SU-DHL-6 (cell line): ENCODE measurements at regions not wholly inside any gene's neighbourhood (a gene's known extent, or its start where the extent isn't known, plus 50 kb on each side); places are given as distances from the start of the nearest gene placed in this dataset.
A peak's percentile ranks its signal among the peaks of the same experiment; 100 is the strongest.

Experiments used
- H2AFZ ChIP-seq: fragments of 200-600 bp; sonication (generic); 2 replicates; pipeline ENCODE4 v1.6.1; 2014; ENCODE audit warnings: low read depth, mild to moderate bottlenecking, moderate library complexity, mixed read lengths, antibody characterized with exemption, low read length; ENCODE audit not compliant: severe bottlenecking
- H3F3A ChIP-seq: fragments of 200-600 bp; shearing (Covaris generic); 2 replicates; pipeline ENCODE4 v1.6.0; 2016; ENCODE audit warnings: antibody characterized with exemption, mild to moderate bottlenecking; ENCODE audit not compliant: insufficient read depth
- H3K27ac ChIP-seq: fragments of 200-600 bp; sonication (generic); 2 replicates; pipeline ENCODE4 v1.5.1; 2016; ENCODE audit warnings: low read depth, mild to moderate bottlenecking, low read length, moderate library complexity, mixed read lengths
- H3K27me3 ChIP-seq: fragments of 200-600 bp; sonication (generic), shearing (Covaris generic); 2 replicates; pipeline ENCODE4 v1.6.0; 2014; ENCODE audit warnings: mild to moderate bottlenecking, low read length
- H3K36me3 ChIP-seq: fragments of 200-600 bp; sonication (generic); 2 replicates; pipeline ENCODE4 v1.6.1; 2014; ENCODE audit warnings: mild to moderate bottlenecking, low read length, mixed read lengths
- H3K4me2 ChIP-seq: fragments of 300-600, 200-600 bp; shearing (Covaris generic), sonication (generic); 2 replicates; pipeline ENCODE4 v1.6.0; 2014; ENCODE audit warnings: low read length, low read depth, mild to moderate bottlenecking; ENCODE audit not compliant: poor library complexity, severe bottlenecking
- H3K4me3 ChIP-seq: fragments of 200-600 bp; sonication (generic); 2 replicates; pipeline ENCODE4 v1.5.1; 2014; ENCODE audit warnings: antibody characterized with exemption, low read length, mild to moderate bottlenecking, mixed read lengths; ENCODE audit not compliant: insufficient read depth, poor library complexity, severe bottlenecking
- H3K79me2 ChIP-seq: fragments of 200-600 bp; sonication (generic); 2 replicates; pipeline ENCODE4 v1.6.1; 2014; ENCODE audit warnings: mild to moderate bottlenecking, low read length, moderate library complexity; ENCODE audit not compliant: insufficient read depth
- H3K9ac ChIP-seq: fragments of 200-600 bp; sonication (generic); 2 replicates; pipeline ENCODE4 v1.7.0; 2014; ENCODE audit warnings: mild to moderate bottlenecking, low read length
- H3K9me2 ChIP-seq: fragments of 200-600 bp; sonication (generic); replicated peaks from 2 replicates; pipeline ENCODE4 v1.6.1; 2014; ENCODE audit warnings: low read length; ENCODE audit not compliant: insufficient read depth
- H3K9me3 ChIP-seq: fragments of 200-600 bp; sonication (generic); 2 replicates; pipeline ENCODE4 v1.6.1; 2014; ENCODE audit warnings: low read length, mixed read lengths; ENCODE audit not compliant: insufficient read depth
- H4K20me1 ChIP-seq: fragments of 200-600 bp; sonication (generic); 2 replicates; pipeline ENCODE4 v1.6.1; 2014; ENCODE audit warnings: low read depth, mild to moderate bottlenecking, antibody characterized with exemption, low read length, moderate library complexity, mixed read lengths
- EZH2phosphoT487 ChIP-seq: fragments of 200-600 bp; sonication (generic), shearing (Covaris generic); conservative IDR thresholded peaks from 2 replicates; pipeline ENCODE4 v1.6.1; 2018; ENCODE audit warnings: mild to moderate bottlenecking, antibody characterized with exemption, low read length, moderate library complexity, mixed read lengths
- TF ChIP-seq, protein P1 (sequence below): fragments of 200-600 bp; sonication (generic); IDR thresholded peaks from one replicate; pipeline ENCODE4 v1.5.1; 2017; ENCODE audit warnings: antibody characterized with exemption, mild to moderate bottlenecking, low read length, moderate library complexity; ENCODE audit not compliant: insufficient read depth, poor library complexity, severe bottlenecking

DNA sequence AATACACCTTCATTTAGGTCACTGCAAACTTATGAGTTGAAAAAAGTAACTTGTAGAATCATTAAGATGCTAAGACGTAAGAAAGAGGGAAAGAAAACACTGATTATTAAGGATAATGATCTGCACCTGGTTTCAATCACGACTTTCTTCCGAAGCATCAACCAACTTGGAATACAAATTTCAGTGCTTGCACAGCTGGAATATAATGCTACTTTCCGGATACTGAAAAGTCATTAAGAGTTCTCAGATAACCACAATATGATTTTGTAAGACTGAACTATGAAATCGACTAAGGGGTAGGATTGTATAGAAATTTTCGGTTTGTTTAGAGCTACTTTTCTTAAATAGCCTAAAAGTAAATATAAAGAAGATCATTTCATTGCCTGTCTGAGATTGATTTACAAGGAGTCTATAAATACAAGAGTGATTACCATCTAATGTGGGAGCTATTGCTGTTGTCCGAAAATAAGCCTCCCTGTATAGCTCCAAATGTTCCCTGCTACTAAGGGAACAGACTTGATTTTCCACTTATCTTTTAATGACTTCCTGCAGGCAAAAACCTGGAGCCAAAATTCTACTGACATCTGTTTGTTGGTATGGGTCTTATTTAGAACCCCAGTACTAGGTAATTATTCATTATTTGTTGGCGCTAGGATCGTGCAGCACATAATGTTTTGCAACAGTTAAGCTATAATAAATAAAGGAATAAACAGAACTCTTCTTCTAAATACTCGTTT is 673.3 kb downstream of the KCNT2 start:
- H3F3A ChIP-seq: no peaks in the 10 kb centered on the region
- H2AFZ ChIP-seq: peak overlapping the region; percentile 29
- no peak overlapping the region for H3K27ac ChIP-seq
- no peak overlapping the region for H3K4me2 ChIP-seq
- TF ChIP-seq, protein P1, sequence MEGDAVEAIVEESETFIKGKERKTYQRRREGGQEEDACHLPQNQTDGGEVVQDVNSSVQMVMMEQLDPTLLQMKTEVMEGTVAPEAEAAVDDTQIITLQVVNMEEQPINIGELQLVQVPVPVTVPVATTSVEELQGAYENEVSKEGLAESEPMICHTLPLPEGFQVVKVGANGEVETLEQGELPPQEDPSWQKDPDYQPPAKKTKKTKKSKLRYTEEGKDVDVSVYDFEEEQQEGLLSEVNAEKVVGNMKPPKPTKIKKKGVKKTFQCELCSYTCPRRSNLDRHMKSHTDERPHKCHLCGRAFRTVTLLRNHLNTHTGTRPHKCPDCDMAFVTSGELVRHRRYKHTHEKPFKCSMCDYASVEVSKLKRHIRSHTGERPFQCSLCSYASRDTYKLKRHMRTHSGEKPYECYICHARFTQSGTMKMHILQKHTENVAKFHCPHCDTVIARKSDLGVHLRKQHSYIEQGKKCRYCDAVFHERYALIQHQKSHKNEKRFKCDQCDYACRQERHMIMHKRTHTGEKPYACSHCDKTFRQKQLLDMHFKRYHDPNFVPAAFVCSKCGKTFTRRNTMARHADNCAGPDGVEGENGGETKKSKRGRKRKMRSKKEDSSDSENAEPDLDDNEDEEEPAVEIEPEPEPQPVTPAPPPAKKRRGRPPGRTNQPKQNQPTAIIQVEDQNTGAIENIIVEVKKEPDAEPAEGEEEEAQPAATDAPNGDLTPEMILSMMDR: no peak
- TF ChIP-seq EZH2phosphoT487: no peak
- no peaks in the 10 kb centered on the region for H3K36me3 ChIP-seq
- H3K9me2 ChIP-seq: no peaks in the 10 kb centered on the region
- H4K20me1 ChIP-seq: no peaks in the 10 kb centered on the region
- no peaks in the 10 kb centered on the region for H3K27me3 ChIP-seq
- H3K79me2 ChIP-seq: no peaks in the 10 kb centered on the region
- no peak overlapping the region for H3K4me3 ChIP-seq
- no peak overlapping the region for H3K9ac ChIP-seq
- no peaks in the 10 kb centered on the region for H3K9me3 ChIP-seq

DNA sequence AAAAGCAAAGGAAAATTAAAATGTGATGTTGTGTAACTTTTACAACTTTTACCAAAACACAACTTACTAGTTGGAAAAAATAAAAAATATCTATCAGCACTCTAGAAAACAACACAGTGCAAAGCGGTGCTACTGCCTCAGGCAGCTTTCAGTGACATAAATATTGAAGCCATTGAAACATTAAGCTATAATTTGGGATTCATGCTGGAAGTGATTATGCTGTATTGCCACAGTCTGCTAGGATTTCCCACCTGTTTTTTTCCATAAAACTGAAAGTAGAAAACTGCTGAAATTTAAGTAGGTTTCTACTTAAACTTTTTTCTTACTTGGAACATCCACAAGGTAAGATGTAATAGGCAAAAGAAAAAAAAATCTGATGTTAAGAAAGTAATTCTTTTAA is 674.4 kb downstream of the KCNT2 start:
- H2AFZ ChIP-seq: no peak overlapping the region
- TF ChIP-seq, protein P1: no peak
- TF ChIP-seq EZH2phosphoT487: no peak
- no peaks in the 10 kb centered on the region for H3K79me2 ChIP-seq
- no peaks in the 10 kb centered on the region for H3K9me2 ChIP-seq
- H3K9ac ChIP-seq: no peak overlapping the region
- H3K27ac ChIP-seq: no peak overlapping the region
- H4K20me1 ChIP-seq: no peaks in the 10 kb centered on the region
- H3K4me2 ChIP-seq: no peak overlapping the region
- H3K36me3 ChIP-seq: no peaks in the 10 kb centered on the region
- no peaks in the 10 kb centered on the region for H3K9me3 ChIP-seq
- H3K4me3 ChIP-seq: no peak overlapping the region
- no peaks in the 10 kb centered on the region for H3K27me3 ChIP-seq
- H3F3A ChIP-seq: no peaks in the 10 kb centered on the region

DNA sequence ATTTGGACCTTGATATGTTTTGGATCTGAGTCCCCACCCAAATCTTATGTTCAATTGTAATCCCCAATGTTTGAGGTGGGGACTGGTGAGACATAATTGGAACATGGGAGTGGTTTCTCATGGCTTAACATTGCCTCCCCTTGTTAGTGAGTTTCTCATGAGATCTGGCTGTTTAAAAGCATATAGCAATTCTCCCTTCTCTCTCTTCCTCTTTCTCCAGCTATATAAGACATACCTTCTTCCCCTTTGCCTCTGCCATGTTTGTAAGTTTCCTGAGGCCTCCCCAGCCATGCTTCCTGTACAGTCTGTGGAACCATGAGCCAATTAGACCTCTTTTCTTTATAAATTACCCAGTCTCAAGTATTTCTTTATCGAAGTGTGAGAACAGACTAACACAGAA is 692.4 kb downstream of the KCNT2 start:
- Histone ChIP-seq H3F3A (no peaks in the 10 kb centered on the region), H3K9me2 (no peaks in the 10 kb centered on the region), H2AFZ (no peak overlapping the region), H3K27me3 (no peaks in the 10 kb centered on the region), H3K9me3 (no peaks in the 10 kb centered on the region), H4K20me1 (no peaks in the 10 kb centered on the region), H3K9ac (no peak overlapping the region), H3K4me2 (no peak overlapping the region), H3K79me2 (no peaks in the 10 kb centered on the region), H3K36me3 (no peaks in the 10 kb centered on the region), H3K4me3 (no peak overlapping the region), H3K27ac (no peak overlapping the region)
- TF ChIP-seq, protein P1: no peak
